HG02981 (cell line): ENCODE measurements at regions not wholly inside any gene's neighbourhood (a gene's known extent, or its start where the extent isn't known, plus 50 kb on each side); places are given as distances from the start of the nearest gene placed in this dataset.
"Not testable (repeated sequence)": the region's sequence is repeated elsewhere in the genome, so short reads cannot be mapped to it uniquely, and the experiment has no call there.

Source experiments
- ATAC-seq: cut with Tn5 transposase; IDR thresholded peaks from one replicate; pipeline ENCODE4 v1.9.1; 2021; ENCODE audit warnings: mild to moderate bottlenecking, moderate library complexity; ENCODE audit not compliant: unreplicated experiment

DNA sequence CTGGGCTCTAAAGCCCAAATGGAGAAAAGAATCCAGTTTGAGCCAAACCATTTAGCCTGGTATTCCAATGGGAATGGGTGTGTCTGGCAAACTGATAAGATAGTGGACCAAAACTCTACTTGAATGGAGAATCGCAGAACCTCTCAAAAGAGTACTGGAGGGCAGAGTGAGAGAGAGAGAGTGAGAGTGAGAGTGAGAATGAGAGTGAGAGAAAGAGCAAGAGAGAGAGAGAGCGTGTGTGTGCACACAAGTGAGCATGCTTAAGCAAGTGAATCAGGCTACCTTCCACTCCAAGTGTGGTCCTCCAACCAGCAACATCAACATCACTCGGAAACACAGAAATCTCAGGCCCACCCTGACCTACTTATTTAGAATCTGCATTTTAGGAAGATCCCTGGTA lies 58.8 kb downstream of the UQCRFS1 start:
- ATAC-seq, result no peak

- no peak for ATAC-seq
These were observed 67.2 kb downstream of the UQCRFS1 start for GRCh38 chr19:29145756-29146155.

GRCh38 chr19:29143183-29143582 lies 69.8 kb downstream of the UQCRFS1 start:
- ATAC-seq, result no peak

GRCh38 chr19:29139227-29139626 lies 73.7 kb downstream of the UQCRFS1 start:
- ATAC-seq, result no peak

GRCh38 chr19:29138206-29138605 lies 74.7 kb downstream of the UQCRFS1 start:
- not testable (repeated sequence) for ATAC-seq

GRCh38 chr19:29131456-29131855 lies 81.5 kb downstream of the UQCRFS1 start:
- ATAC-seq, result no peak

DNA sequence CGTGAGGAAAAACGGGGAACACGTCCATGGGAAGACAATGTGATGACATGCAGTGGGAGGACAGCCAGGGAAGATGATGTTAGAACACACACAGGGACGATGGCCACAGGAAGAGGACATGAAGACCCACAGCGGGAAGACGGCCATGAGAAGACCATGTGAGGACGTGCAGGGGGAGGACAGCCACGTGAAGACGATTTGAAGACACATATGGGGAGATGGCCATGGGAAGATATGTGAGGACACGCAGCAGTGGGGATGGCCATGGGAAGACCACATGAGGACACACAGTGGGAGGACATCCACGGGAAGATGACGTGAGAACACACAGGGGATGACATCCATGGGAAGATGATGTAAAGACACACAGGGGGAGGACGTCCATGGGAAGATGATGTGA lies 83.8 kb downstream of the UQCRFS1 start:
- no peak for ATAC-seq

DNA sequence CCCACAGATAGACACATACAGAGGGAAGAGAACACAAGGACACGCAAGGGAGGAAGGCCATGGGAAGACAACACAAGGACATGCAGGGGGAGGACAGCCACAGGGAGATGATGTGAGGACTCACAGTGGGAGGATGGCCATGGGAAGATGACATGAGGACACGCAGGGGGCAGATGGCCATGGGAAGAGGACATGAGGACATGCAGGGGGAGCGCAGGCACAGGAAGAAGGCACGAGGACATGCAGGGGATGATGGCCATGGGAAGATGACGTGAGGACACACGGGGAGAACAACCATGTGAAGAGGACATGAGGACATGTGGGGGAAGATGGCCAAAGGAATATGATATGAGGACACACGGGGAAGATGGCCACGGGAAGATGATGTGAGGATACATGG lies 84.7 kb downstream of the UQCRFS1 start:
- ATAC-seq, result no peak

DNA sequence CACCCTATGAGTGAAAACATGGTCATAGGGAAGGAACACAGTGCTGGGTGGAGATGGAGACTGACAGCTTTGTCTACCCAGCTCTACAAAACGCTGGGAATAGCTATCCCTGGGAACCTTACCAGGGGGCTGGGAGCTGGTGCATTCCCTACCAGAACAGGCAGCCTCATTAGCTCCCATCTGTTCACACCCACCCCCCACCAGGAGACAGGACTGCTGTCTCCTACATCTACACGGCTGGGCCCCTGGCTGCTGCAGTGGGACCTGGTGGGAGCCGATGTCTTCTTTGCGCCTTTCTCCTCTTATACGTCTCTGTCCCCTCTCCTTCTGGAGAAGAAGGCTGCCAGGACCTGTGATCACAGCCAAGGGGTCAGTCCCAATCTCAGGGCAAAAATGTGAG lies 90.8 kb downstream of the UQCRFS1 start:
- no peak for ATAC-seq

- no peak for ATAC-seq
These were observed 91.3 kb downstream of the UQCRFS1 start for GRCh38 chr19:29121684-29122083.

DNA sequence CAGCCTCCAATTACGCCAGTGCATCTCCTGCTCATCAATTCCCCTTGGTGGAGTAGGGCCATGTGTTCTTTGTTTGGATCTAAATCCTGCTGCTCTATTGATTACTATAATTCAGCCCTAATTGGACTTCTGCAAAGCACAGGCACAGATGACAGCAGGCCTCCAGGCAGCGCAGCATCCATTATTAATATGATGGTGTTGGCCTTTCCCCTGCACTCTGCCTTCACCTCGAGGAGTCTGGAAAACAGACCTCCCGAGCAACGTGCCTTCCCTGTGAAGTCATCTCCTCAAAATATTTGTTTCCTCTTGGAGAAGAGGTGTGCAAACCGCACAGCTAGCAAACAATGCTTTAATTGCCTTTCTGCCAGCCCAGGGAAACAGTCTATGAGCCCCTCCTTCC lies 92.5 kb downstream of the UQCRFS1 start:
- no peak for ATAC-seq

DNA sequence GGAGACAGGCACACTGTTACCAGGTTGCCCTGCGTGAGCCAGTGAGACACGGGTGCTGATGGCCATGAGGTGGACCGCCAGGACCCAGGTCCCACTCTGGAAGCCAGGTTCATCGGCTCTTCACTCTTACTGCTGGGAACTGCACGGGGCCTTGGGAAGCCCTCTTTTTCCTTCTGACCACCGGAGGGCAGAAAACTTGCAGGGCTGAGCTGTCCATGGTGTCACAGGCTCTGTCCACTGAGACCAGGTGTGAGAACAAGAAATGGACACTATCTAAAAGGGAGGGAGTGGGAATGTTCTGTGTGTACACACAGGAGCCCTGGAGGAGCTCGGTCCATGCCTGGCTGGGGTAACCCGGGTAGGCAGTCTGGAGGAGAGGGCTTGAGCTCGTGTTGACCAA lies 93.4 kb downstream of the UQCRFS1 start:
- ATAC-seq, result no peak

GRCh38 chr19:29118389-29118788 lies 94.6 kb downstream of the UQCRFS1 start:
- no peak for ATAC-seq

DNA sequence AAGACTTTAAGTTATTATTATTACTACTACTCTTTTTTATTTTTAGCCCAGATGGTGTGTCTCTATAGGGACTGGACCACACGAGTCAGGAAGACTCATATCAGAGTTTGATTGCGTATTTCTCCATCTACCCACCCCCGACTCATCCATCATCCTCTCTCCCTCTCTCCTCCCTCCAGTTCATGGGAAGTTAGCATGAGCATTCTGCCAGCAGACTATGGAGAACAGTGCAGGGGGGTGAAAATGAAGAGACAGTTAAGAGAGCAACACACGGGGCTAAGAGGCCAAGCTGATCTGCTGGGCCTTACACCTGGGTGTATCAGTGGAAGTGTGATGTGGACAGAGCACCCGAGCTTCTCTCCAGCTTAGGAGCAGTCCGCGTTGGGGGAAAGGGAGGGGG lies 95.0 kb downstream of the UQCRFS1 start:
- no peak for ATAC-seq

DNA sequence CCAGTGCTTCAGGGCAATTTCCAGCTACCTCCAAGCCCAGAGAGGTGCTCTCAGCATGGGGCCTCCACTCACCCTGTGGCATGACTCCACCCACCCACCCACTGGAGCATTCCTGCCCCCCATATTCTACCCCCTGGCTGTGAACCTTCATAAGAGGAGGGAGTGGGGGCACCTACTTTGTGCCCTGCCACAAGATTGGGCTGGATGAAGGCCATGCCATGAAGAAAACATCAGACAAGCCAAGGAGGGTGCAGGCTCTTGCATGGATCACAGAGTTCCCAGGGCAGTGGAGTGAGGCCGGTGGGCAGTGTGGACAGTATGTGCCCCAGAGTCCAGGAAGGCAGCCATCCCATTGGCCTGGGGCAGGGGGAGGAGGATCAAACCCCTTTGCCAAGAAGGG lies 97.8 kb downstream of the UQCRFS1 start:
- ATAC-seq, result no peak

DNA sequence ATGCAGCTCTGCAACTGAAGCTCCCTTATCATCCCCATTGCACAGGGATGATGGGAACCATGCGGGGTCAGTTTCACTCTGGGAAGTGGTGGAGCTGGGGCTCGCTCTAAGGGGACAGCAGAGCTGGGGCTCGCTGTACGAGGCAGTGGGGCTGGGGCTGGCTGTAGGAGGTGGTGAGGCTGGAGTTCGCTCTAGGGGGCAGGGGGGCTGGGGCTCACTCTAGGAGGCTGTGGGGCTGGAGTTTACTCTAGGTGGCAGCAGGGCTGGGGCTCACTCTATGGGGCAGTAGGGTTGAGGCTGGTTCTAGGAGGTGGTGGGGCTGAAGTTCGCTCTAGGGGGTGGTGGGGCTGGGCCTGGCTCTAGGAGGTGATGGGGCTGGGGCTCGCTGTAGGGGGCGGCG lies 99.1 kb downstream of the UQCRFS1 start:
- no peak for ATAC-seq

DNA sequence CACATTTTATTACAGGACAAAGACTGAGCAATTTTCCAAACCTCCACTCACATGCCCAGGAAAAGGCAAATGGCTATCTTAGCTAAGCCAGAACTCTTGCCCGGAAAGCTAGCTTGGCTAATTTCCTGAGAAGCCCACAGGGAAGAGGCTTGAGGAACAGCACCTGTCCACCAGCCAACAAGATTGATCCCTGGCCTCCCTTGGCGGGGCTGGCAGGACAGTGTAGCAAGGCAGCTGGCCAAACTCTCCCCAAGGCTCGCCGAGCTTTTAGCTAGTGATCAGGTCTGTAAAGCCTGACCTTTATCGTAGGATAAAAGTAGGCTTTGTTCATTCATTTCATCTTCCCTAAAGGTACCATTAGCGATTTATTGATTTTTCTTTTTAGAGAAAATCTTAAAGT lies 101.4 kb downstream of the UQCRFS1 start:
- no peak for ATAC-seq

GRCh38 chr19:29107831-29108230 lies 105.1 kb downstream of the UQCRFS1 start:
- no peak for ATAC-seq

DNA sequence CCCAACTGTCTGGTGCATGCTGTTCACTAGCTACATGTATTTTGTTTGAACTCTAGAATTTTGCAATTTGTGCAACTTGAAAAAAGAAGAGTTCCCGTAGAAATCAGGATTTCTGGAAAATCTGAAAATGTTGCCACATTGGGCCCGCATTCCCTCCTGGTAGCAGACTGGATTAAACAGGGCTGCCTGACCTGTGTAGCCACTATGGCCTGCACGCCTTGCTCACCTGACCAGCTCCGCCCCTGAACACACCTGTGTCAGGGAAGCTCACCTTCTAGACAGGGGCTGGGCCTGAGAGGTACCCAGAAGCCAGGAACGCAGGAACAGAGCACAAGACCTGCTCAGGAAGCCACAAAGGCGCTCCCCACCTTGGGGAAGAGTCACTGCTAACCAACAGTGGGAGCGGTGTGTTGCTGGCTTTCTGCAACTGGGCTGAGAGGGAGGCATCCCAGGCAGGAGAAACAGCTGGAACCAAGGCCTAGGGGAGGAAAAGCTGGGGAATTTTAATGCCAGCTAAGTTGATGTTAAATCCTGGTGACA lies 106.5 kb downstream of the UQCRFS1 start:
- ATAC-seq, result no peak

DNA sequence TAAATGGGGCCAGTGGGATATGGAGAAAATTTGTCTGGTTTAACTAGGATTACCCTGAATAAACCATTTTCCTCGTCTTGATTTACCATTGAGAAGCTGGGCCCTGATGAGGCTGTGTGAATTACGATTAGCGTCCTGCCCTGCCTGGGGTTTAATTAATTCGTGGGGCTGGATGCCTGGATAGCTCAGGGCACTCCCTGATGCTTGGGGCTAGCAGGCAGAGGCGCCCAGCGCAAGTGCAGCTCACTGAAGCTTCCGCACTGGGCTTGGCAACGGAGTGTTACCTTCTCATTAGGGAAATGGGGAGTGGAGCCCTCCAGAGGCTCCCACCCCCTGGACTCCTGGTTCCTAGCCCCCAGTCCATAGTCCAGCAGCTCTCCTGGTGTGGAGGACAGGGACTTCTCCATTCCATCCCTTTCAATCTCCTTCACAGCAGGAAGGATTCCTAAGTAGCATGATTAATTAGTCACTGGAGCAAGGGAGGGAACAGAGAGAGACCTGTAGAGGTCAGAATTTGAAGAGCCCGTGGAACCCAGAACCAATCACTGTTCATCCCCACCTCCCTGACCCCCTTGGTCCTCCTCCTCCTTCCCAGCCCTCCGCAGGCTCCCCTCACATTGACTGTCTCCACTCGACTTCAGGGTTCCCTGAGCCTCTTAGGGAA lies 107.2 kb downstream of the UQCRFS1 start:
- no peak for ATAC-seq

DNA sequence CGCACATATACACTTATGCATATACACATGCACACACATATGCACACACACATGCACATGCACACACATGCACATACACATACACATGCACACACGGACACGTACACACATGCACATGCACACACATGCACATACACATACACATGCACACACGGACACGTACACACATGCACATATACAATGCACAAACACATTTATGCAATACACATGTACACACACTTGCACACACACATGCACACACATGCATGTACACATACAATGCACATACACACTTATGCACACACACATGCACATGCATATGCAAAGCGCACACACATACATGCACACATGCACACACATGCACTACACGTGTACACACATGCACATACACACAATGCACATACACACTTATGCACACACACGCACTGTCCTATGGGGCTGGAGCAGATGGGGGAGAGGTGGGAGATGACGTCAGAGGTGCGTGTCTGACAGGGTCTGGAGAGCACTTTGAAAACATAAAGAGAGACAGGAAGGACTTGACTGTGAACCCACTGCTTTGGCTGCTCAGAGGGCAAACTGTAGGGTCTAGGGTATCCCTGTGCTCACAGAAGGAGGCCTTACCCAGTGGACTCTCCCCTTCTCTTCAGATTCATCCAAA lies 108.2 kb downstream of the UQCRFS1 start:
- ATAC-seq, result no peak

DNA sequence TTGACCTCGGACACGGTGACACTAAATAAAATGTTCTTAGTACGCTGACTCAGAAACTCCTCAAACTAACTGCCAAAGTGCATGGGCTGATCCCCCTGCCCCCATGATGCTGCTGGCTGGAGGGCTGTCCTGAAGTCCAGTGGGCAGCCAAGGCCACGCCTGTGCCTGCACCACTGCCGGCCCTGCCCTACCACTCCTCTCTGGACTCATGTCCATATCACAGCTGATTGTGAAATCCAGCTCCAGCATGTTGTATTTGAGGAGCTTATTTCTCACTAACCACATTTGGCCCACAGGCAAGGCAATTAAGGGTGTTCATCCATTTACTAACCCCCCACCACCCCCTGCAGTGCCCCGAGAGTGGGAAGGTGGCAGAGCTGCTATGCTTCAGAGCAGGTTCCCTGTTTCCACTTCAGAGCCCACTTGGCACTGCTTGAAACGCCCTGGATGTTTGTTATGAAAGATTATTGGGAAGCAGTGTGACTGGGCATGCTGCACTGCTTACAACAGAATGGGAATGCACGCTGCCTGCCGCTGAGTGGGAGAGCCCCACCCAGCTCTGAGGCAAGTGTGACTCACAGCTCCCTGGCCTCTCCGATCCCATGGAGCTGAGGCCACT lies 114.0 kb downstream of the UQCRFS1 start:
- no peak for ATAC-seq
